SW480 (cell line): ENCODE measurements at regions not wholly inside any gene's neighbourhood (a gene's known extent, or its start where the extent isn't known, plus 50 kb on each side); places are given as distances from the start of the nearest gene placed in this dataset.
A peak's percentile ranks its signal among the peaks of the same experiment; 100 is the strongest.
"Not testable (repeated sequence)": the region's sequence is repeated elsewhere in the genome, so short reads cannot be mapped to it uniquely, and the experiment has no call there.

Experiments
- DNase-seq: peaks from one replicate; pipeline ENCODE4 v3.0.0-alpha.2; 2016; ENCODE audit warnings: low spot score

DNA sequence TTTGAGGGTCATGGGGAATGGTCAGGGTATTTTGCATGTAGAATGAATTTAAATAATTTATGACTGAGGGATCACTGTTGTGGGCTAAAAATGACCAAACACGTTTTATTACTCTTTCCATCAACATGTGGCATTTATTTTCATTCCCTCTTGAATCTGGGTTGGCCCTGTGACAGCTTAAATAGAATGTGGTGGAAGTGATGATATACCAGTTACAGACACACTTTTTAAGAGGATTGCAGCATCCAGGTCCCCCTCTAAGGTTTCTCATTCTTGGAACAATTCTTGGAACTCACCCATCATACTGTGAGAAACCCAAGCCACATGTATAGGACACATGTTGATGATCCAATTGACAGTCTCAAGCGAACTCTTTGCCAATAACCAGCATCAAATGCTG is 272.4 kb downstream of the ETV1 start:
- DNase-seq: no peak

DNA sequence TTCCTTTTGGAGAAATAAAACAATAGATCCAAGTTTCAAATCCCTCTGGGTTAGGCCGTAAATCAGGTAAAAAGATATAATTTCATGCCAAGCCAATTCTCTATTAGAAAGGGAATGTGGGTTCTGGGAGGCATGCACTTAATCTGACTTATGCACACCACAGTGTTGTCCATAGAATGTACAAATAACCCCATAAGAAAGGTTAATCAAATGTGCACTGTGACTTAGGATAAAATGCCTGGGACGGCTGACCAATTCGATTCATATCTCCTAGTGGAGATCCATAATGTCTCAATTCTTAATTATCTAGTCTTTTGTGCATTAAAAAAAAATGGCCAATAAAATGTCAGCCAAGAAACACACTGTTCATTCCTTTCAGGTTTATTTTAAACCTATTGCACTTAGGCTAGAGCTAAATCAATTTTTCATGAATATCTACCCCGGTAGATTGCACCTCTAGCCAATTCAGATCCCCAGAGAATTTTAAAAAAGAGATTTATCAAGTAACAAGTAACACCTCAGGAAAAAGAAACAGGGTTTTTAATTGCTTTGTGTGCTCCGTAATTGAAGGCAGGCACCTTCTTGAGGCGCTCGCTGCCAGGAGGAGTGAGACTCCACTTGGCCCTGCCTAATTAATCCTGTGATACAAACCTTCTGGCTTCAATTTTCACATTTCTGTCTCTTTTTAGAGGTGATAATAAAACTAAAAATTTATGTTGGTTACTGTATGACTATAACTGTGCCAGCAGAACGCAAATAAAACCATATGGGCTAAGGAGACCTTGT is 265.1 kb downstream of the ETV1 start:
- DNase-seq: no peak

DNA sequence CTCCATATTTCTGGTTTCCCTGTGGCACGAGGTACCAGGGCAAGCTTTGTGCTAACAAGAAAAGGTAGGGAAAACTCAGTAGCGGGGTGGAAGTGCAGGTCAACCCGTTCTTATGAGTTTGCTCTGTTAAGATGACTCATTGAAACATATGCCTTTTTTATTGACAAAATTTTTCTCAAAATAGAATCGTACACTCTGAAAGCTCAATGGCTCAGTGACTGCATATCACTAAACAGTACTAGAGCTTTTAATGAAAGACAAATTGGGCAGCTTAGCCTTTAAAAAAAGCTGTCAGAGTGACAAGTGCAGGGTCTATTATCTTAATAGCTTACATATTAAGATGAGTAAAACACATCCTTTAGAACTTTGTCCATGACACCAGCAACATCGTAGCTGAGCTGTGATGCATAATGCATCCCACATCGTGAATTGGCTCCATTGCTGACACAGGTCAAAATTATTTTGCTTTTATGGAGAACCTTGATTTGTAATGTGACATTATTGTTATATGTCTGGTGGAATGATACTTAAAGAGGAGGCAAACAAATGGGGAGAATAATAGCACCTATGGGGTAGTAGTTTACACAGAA is 264.4 kb downstream of the ETV1 start:
- DNase-seq: no peak

DNA sequence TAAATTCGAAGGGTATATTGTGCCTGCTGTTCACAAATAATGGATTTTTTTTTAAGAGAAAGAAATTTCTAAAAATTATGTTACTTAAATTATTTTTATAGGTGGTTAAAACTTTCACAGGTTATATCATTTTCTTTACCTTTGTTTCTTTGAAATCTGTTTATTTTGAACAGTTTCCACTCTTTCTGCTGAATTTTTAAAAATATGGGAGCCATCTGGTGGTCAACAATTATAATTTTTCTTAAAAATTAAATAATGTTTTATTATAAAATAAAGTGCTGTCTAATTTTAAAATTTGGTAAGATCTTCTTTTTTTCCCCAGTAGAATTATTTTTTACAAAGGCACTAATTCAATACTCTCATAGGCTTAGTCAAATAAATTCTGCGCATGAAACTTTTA is 263.9 kb downstream of the ETV1 start:
- DNase-seq: no peak

DNA sequence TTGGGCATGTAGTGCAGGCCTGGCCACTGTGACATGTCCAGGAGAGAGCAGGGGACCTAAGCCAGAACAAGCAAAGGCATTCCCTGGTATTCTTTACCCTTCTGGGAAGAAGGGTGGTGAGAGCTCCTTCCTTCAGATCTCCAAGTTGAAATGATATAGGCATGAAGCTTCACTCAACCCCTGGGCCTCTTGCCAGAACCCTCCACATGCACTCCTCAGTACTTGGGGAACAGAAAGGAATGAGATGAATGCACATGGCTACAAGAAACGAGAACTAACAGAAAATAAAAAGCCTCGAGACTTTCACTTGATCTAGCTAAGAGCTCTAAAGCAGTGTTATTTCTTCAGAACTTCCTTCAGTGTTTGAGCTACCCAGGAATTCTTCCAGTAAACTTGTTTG is 262.2 kb downstream of the ETV1 start:
- DNase-seq: no peak

DNA sequence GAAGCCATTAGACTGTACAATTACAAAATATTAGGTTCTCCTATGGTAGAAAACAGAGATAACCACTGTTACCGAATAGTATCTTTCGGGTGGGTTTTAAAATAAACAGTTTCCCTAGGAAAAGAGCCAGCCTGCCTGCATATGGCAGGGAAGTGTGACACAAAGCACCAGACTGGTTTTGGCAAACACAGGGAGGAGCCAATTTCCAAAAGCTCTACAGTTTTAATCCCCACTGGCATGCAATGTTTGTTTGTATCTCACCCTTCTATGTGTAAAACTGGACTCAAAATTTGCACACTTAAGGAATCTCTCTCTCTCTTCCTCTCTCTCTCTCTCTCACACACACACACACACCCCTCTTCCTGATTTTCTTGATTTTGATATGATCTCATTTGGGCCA is 261.7 kb downstream of the ETV1 start:
- DNase-seq: no peak

DNA sequence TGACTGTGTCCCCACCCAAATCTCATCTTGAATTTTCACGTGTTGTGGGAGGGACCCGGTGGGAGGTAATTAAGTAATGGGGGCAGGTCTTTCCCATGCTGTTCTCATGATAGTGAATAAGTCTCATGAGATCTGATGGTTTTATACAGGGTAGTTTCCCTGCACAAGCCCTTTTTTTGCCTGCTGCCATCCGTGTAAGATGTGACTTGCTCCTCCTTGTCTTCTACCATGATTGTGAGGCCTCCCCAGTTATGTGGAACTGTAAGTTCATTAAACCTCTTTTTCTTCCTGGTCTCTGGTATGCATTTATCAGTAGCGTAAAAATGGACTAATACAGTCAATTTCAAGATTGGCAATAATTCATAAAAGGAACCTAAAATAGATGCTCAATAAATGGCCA is 261.0 kb downstream of the ETV1 start:
- DNase-seq: not testable (repeated sequence)

DNA sequence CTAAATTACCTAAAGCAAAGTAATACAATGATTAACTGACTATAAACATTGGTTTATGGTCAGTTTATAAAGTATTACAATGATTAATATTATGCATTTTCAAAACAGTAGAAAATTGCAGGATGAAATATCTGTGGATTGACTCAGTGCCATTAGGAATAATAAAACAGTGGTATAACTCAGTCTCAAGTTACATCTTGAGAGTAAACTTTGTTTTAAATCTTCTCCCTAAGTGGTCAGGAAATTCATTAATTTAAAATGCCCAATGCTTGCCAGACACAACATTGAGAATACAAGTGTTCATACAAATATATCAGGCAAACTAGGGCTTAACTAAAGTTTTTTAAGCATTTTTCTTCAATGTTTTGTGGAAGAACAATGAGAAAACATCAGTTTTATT is 257.8 kb downstream of the ETV1 start:
- DNase-seq: no peak

DNA sequence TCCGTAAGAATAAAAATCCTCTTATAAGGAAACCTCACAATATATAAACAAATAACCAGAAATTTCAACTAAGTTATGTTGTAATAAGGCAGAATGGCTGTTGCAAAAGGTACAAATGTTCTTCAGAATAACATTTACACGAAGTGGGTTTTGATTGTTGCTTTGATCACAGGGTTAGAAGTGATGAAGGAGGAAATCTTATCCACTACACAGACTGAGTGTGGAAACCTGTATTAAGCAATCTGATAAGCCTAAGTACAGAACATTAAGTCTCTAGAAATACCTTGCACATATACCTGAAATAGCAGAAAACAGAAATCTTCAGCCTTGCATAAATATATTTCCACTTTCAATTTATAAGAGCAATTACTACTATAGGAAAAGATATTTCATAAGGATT is 251.9 kb downstream of the ETV1 start:
- no peak for DNase-seq

DNA sequence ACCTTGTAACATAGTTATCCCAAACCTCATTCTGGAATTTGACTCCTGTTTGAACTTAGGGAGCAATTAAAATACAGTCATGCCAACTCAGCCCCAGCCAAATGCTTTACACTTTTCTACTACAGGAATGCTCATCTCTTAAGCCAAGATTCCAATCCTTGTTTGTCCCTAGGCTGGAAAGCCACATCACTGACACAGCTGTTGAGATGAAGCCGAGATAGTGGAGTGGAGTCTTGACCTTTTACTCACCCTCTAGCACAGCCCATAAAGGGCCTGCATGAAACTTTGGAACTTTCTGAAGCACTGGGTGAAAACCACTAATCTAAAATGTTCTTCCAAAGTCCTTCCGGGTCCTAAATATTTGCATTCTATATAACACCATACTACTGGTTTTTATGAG is 247.3 kb downstream of the ETV1 start:
- peak; percentile 51 for DNase-seq

DNA sequence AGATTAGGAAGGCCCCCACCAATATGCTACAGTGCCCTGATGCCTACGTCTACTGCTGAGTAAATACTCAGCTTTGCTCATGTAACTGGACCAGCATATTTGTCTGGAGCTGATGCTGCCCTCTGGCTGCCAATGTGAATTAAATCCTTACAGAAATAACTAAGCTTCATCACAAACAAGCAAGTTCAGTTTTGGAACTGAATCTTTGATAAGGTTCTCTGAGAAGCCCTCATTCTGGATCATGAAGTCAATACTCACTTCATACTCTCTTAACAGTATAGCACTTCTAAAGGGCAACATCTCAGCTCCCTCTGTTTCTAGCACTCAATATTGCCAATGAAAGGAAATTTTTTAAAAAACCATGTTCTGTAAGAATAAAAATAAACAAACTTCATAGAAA is 246.7 kb downstream of the ETV1 start:
- DNase-seq: peak; percentile 63

DNA sequence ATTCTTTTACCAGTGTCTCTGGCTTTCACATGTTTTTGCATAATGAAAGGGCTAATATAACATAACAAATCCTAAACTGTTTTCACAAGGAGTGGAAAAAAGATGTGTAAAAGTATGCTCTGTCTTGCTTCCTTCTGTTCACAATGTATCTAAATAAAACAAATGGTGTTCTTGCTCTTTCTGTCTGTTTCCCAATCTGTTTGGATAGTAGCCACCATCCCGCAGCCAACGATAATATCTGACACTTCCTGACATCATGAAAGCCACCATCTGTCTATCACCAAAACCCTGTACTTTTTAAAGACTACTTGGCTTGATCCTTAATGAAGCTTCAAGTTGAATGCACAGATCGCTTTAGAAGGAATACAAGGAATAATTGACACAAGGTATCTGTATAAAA is 246.2 kb downstream of the ETV1 start:
- no peak for DNase-seq

DNA sequence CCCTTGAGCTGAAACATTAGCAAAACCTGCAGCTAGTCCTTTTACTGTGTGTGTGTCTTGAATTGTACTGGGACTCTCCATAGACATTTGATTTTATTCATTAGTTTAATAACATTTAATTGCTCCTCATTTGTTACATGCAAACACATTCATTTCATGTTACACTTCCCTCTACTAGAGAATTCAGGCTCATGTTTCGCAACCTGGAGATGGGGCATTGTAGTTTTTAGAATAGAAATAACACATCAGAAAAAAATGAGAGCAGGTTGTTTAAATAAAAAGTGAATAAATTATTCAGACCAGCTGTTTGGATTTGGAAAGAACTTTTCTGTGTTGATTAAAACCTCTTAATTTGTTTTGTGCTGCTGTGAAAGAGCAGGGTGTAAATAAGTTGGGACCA is 243.9 kb downstream of the ETV1 start:
- no peak for DNase-seq

DNA sequence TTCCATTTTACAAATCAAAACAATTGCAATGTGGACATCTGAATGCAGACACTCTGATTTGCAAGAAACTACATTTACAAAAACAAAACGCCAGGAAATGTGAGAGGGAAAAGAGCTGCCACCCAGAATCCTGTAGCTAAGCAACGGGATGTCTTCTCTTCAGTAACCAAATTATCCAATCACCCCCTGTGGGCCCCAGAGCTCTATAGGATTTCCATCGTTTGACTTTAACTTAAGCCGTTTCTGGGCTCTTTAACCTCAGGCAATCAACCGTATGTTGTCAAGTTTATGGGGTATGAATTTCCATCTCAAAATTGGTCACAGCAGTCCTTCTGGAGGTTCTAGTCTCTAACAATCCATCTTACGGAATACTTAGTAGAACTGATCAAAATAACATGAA is 240.5 kb downstream of the ETV1 start:
- DNase-seq: no peak

DNA sequence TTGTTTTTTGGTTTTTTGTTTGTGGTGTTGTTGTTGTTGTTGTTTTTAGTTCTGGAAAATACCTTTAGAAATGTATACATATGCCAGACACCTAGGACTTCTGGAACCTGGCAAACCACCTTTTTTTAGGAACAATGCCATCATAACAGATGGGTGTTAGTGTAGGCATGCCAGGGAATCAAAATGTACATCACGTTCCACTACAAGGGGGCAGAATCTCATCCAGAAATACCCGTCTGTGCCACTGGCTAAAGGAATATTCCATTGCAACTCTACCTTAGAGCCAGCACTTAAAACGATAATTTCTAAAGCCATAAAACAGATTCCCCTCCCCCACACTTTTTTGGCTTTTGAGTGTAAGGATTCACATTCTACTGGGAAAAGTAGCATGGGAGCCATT is 239.8 kb downstream of the ETV1 start:
- no peak for DNase-seq

DNA sequence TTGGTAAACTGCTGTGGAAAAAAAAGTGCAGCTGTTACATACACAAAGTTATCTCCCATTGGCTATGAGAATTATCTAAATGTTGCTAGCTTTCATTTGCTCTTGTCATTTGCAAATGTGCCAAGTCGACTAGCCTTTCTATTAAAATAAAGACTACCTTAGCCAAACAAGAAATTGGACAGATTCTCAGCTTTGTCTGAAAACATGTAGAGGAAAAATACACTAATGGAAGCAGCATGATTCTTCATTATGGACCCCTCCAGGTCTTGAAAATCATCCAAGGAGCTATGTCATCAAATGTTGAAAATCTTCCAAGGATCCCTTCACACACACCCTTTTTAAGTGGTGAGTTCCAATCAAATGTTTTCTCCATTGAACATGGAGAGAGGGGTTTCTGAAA is 237.7 kb downstream of the ETV1 start:
- DNase-seq: no peak

DNA sequence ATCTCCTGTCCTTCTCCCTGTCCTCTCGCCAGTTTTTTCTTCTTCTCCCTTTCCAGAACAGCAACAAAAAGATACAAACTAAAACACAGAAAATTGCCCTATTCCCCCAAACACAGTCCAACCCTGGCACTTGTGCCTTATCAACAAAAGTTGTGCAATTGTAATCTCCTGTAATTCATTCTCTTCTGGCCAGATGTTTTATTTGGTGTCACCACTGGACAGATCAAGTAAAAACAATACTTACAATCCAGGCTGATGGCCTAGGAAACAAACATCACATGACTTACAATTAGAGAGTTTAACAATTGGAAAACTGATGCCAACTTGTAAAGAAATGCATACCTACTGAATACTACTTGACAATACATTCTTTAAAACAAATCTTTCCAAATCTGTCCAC is 231.6 kb downstream of the ETV1 start:
- DNase-seq: no peak

DNA sequence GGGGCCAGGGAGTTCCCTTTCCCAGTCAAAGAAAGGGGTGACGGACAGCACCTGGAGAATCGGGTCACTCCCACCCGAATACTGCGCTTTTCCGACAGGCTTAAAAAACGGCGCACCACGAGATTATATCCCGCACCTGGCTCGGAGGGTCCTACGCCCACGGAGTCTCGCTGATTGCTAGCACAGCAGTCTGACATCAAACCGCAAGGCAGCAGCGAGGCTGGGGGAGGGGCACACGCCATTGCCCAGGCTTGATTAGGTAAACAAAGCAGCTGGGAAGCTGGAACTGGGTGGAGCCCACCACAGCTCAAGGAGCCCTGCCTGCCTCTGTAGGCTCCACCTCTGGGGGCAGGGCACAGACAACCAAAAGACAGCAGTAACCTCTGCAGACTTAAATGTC is 223.6 kb downstream of the ETV1 start:
- not testable (repeated sequence) for DNase-seq

DNA sequence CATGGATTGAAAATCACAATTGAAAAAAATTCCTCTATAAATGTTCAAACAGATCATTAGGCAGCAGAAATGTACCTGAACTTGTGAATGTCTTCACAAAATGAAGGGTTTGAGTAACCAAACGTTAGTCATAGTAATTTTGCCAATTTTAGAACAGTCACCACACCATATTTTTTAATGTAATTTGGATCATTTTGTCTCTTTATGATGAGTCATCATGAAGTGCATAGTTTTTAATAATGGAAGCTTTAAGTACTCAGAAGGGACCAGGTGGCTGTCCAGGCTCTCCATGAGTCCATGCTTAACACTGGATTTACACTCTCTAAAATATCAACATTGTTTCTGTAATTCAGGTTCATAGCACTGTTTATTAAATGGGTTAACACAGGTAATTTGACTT is 219.2 kb downstream of the ETV1 start:
- DNase-seq: no peak

DNA sequence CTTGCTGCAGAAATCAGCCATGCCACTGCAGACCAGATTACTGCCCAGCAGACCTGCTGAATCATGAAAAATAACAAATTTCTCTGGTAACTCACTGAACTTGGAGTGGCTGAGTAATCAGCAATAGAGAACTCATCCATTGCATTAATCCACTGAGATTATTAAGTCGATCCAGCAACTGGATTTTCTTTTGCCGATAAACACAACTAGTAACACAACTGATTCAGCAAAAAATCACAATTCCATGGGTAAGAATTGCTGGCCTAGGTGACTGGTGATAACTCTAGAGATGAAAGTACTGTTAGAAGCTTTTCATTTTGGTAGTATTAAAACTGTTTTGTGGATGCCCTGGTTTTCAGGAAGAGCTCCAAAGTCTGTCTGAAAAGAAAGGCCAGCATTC is 214.5 kb downstream of the ETV1 start:
- no peak for DNase-seq

DNA sequence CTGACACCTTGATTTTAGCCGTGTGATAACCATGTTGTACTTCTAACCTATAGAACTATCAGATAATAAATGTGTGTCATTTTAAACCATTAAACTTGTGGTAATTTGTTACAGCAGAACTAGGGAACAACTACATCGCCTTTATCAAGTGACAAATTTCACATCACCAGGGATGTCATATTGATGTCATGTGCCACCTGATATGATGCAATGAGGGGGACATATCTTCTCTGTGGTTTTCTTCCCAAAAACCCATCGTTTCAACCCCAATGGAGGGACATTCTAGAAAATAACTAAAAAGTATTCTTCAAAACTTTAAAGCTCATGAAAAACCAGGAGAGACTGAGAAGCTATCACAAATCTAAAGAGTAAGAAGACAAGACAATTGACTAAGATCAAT is 212.2 kb downstream of the ETV1 start:
- DNase-seq: no peak

DNA sequence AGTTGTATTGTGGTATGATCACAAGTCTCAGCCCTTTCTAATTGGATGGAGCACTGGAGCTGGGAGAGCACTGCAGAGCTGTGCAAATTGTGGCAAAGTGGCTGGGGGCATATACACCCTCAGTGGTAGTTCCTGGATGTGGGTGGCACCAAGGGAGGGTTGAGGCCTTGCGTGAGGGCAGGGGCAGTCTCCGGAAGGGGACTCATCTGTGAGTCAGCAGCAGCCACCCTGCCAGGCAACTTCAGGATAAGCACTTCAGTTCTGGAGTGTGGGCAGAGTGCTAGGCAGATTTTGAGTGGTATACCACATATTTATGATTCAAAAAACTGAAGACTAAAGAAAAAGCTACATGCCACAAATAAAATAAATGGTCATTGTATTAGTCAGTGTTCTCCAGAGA is 210.5 kb downstream of the ETV1 start:
- peak; percentile 47 for DNase-seq

DNA sequence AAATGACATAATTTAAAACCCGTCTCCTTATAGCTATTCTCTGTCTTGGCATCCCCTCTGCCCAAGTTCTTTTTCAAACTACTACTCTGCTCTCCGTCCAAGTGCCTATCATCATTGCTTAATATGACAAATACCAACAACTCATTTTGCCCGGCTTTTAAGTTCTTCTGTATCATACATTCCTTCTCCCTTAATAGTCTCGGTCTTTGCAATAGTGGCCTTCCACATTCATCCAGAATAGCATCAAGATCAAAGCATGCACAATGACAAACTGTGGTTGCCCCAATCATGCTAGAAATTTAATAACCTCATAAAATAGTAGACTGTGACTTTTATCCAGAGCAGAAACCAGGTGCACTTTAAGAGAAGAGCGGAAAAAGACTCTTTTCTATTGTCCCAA is 198.9 kb downstream of the ETV1 start:
- DNase-seq: peak; percentile 89

DNA sequence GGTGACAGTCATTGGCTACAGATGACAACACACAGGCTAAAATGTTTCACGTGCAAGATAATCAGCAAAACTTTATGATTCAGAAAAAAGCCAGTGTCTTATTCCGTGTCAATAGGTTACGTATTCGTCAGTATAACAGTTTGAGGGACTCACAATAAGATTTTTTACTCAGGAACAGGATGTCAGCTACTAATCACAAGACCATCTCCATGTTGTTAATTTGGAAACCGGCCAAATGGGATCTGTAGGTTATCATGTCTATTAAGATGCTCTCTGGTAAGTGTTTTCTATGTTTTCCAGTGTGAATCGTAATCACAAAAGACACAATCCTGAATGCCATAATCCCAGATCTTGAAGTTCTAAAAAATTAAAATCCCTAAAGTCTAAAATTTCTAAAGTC is 197.3 kb downstream of the ETV1 start:
- DNase-seq: no peak
